Jurkat, Clone E6-1 (cell line): ENCODE measurements at regions not wholly inside any gene's neighbourhood (a gene's known extent, or its start where the extent isn't known, plus 50 kb on each side); places are given as distances from the start of the nearest gene placed in this dataset.

Experiments used
- DNase-seq: peaks from one replicate; pipeline ENCODE4 v3.0.0-alpha.2; 2011; ENCODE audit warnings: low read depth, low spot score
- H3K4me3 ChIP-seq: 2 replicates; pipeline ENCODE4 v1.5.1; 2011; ENCODE audit warnings: mild to moderate bottlenecking, low read length, control low read depth, moderate library complexity

- H3K4me3 ChIP-seq: no peak overlapping the region
- DNase-seq: no peak
Measured at GRCh38 chr14:58864751-58865513, 227.2 kb downstream of the DACT1 start.

DNA sequence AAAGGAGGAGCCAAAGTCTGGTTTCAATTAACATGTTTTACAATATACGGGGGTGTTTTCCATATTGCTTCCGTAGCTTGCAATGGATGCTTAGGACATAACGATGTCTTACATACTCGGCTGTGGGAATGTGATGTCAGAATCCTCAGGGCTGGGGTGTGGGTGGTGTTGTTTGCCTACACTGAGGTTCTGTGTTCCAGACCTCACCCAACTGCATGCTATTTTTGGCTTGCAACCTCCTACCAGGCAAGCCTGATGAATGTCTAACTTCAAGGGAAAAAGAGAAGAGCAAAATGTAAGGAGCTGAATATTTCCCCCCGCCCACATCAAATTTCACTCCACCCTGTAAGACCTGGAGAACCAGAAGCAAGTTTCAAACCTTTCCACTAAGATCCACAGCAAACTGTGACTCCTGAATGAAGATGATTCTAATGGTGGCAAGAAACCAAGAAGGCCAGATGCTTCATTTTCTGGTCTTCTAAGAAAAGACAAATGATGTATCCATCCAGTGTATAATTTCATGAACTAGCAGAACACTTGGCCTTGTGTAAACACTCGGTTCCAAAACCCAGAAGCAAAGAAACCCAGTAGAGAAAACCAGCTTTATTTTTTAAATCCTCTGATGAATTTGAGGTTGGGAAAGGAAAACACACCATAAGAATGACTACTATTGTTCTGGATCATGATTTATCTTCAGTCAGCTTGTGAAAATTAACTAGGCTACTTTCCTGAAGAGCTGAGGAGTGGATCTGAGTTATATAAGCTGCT, 227.9 kb downstream of the DACT1 start:
- H3K4me3 ChIP-seq: no peak overlapping the region
- DNase-seq: no peak

DNA sequence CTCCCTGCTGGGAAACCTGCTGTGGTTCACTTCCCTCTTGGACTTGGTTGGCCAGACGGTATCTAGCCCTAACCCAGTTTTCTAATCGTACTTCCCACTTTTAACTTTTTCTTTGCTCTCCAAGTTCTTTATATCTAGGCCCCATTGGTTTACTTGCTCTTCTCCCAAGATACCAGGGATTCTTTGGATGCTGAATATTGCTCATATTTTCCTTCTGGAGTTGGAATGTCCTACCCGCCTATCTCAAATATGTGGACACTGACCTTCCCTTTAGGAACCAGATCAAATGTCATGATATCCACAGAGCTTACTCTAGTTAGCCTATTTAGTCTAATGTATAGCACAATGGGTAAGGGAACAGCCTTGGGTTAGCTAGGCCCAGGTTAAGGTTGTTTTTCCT, 228.6 kb downstream of the DACT1 start:
- H3K4me3 ChIP-seq: no peak overlapping the region
- no peak for DNase-seq

- no peak for DNase-seq
- H3K4me3 ChIP-seq: no peak overlapping the region
Measured at GRCh38 chr14:58870961-58871360, 233.2 kb downstream of the DACT1 start.

- no peak for DNase-seq
Measured at GRCh38 chr14:58871573-58871972, 233.8 kb downstream of the DACT1 start.

GRCh38 chr14:58872061-58872460, 234.3 kb downstream of the DACT1 start:
- no peak for DNase-seq
- no peak overlapping the region for H3K4me3 ChIP-seq

More at GRCh38 chr14:58871573-58871972, 233.8 kb downstream of the DACT1 start:
- no peak overlapping the region for H3K4me3 ChIP-seq

DNA sequence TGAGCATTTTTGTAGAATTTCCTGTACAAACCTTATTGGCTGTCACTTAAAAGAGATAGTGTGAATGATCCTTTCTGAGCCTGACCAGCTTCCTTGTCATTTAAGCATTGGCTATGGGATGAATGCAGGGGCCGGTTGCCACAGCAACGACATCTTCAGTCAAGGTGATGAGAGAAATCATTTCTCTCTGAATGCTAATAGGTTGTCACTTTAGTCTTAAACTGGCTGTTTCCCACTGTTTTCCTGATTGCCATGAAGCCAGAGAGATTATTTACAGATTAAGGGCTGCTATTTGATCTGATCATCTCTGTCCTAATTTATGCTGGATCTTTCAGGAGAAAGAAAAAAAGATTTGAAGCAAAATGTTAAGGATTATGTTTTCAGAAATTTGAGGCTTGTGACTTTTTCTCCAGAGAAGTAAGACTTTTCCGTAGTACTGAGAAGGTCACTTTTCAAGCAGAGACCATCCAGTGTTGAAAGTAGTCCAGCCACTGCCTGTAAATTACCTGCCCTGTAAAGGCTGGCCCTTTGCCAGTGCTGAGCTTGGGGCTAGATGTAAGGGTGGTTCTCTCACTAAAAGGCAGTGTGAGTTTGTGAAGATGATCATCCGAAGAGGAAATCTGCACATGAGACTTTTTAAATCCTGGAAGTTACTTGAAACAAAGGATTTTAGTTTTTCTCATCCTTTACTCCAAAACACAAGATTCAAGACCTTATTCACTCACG, 235.6 kb downstream of the DACT1 start:
- H3K4me3 ChIP-seq: no peak overlapping the region
- DNase-seq: no peak

DNA sequence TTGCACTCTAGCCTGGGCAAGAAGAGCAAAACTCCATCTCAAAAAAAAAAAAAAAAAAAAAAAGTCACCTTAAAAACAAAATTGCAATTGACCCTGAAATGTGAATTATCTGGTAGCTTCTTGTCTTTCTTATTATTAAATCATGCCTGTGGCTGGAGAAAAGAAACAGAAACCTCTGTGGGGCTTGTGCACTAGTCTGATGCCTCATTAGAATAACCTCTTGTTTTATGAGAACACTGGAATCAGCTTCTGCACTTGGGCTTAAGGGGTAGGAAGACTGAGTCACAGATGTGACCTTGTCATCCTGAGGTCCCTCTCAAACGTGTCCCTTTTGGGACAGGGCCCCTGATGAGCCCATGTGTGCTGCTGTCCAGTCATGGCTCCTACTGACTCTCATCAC, 237.9 kb downstream of the DACT1 start:
- H3K4me3 ChIP-seq: no peak overlapping the region
- no peak for DNase-seq

- no peak overlapping the region for H3K4me3 ChIP-seq
- DNase-seq: no peak
Measured at GRCh38 chr14:58876608-58877007, 238.8 kb downstream of the DACT1 start.

GRCh38 chr14:58878439-58879139, 240.8 kb downstream of the DACT1 start:
- no peak overlapping the region for H3K4me3 ChIP-seq
- DNase-seq: no peak

DNA sequence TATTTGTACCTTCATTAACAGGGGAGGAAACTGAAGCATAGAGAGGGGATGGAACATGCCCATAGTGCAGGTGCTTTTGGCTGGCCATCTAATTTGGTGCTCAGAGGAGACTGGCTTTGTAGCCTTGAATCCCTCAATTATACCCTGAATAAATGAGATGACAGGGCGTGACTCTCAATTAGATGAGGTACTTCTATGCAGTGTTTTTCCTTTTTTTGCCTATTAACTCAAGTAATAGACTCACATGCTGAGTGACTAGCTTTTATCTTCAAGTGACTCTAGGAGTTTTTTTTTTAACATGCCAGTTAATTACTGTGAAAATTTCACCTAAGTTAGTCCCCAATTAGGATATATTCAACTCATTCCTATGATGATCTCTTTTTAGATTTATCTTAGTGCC, 243.7 kb downstream of the DACT1 start:
- H3K4me3 ChIP-seq: no peak overlapping the region
- no peak for DNase-seq

GRCh38 chr14:58882577-58883018, 244.8 kb downstream of the DACT1 start:
- DNase-seq: no peak
- H3K4me3 ChIP-seq: no peak overlapping the region

GRCh38 chr14:58884442-58884841, 246.7 kb downstream of the DACT1 start:
- no peak for DNase-seq
- no peak overlapping the region for H3K4me3 ChIP-seq

GRCh38 chr14:58887931-58888330, 250.2 kb downstream of the DACT1 start:
- DNase-seq: no peak
- no peak overlapping the region for H3K4me3 ChIP-seq

GRCh38 chr14:58898655-58899316, 261.0 kb downstream of the DACT1 start:
- DNase-seq: no peak
- no peak overlapping the region for H3K4me3 ChIP-seq

- no peak overlapping the region for H3K4me3 ChIP-seq
- DNase-seq: no peak
Measured at GRCh38 chr14:58899317-58899713, 261.6 kb downstream of the DACT1 start.

DNA sequence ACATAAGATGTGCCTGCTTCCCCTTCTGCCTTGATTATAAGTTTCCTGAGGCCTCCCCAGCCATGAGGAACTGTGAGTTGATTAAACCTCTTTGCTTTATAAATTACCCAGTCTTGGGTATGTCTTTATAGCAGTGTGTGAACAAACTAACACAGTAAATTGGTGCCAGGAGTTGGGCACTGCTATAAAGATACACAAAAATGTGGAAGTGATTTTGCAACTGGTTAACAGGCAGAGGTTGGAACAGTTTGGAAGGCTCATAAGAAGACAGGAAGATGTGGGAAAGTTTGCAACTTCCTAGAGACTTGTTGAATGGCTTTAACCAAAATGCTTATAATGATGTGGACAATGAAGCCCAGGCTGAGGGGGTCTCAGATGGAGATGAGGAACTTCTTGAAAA, 264.1 kb downstream of the DACT1 start:
- no peak for DNase-seq

DNA sequence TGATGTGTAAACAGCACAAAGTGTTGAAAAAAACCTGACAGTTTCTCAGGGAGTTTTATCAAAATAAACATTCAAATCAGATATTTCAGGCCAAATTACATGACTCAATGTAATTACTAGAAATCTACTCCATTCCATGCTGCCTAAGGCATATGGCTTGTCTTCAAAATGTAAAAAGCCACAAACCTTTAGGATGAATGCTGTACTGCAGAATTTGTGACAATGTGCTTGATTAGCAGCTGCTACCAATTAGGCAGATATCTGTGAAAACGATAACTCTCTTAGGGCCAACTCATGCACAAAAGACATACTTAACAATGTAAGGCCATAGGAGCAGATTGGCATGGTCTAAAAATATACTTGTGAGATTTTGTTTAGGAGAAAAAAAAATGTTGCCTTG, 267.0 kb downstream of the DACT1 start:
- DNase-seq: no peak
- no peak overlapping the region for H3K4me3 ChIP-seq

More for the DNA sequence above, 264.1 kb downstream of the DACT1 start:
- H3K4me3 ChIP-seq: no peak overlapping the region

GRCh38 chr14:58907803-58908202, 270.0 kb downstream of the DACT1 start:
- no peak for DNase-seq
- no peak overlapping the region for H3K4me3 ChIP-seq
